GM12878 (cell line): ENCODE measurements at regions not wholly inside any gene's neighbourhood (a gene's known extent, or its start where the extent isn't known, plus 50 kb on each side); places are given as distances from the start of the nearest gene placed in this dataset.

Experiments
- ATAC-seq: fragments of 200-7000 bp; cut with Tn5 transposase; 3 replicates; pipeline ENCODE4 v1.9.1; 2020; ENCODE audit warnings: mild to moderate bottlenecking, moderate library complexity
- BruUV-seq: library from RNA; stranded (reverse); fragments of 400-500 nt; replicated peaks from 2 replicates; lab custom pipeline; 2021; lab: Mats Ljungman, UMichigan
- CTCF ChIA-PET: fragments of 300-600 bp; sonication (Branson Sonifier 250); formaldehyde crosslinking; extraction: SDS; loops from one replicate; lab custom pipeline; 2021; ENCODE audit warnings: inconsistent platforms; lab: Yijun Ruan, JAX
- POLR2A ChIA-PET: fragments of 350-600 bp; formaldehyde crosslinking; extraction: SDS; loops from one replicate; lab custom pipeline; 2021; ENCODE audit warnings: inconsistent platforms; lab: Charles Lee
- RAD21 ChIA-PET: fragments of 300-600 bp; sonication (Branson Sonifier 250); formaldehyde crosslinking; loops from one replicate; lab custom pipeline; 2023; ENCODE audit warnings: antibody characterized with exemption; ENCODE audit not compliant: unreplicated experiment; lab: Charles Lee
- SMC1A ChIA-PET: fragments of 300-600 bp; sonication (Branson Sonifier 250); formaldehyde crosslinking; loops from one replicate; lab custom pipeline; 2023; ENCODE audit not compliant: unreplicated experiment, uncharacterized antibody; lab: Charles Lee
- DNase-seq: peaks from one replicate; pipeline ENCODE4 v3.0.0-alpha.2; 2011; ENCODE audit warnings: low read depth, low spot score
- FAIRE-seq: peaks from 3 replicates; lab custom pipeline; 2011; peaks lifted over from hg19 to GRCh38; lab: Jason Lieb, UNC
- H2AFZ ChIP-seq: 2 replicates; pipeline ENCODE4 v1.6.0; 2011; ENCODE audit warnings: low read depth, low read length, control low read depth; ENCODE audit not compliant: control insufficient read depth
- H3K27ac ChIP-seq: 2 replicates; pipeline ENCODE4 v1.5.1; 2011; ENCODE audit warnings: control low read depth; ENCODE audit not compliant: control insufficient read depth, insufficient read depth
- H3K27me3 ChIP-seq, 2 experiments: replicated peaks in 1 of 2; 2 replicates each; pipeline versions ENCODE4 v1.6.0 to v1.6.1; 2011; ENCODE audit warnings: low read length in 1 of 2; ENCODE audit not compliant: control insufficient read depth in 2 of 2, insufficient read depth in 2 of 2
- H3K36me3 ChIP-seq, 2 experiments: 2 replicates each; pipeline ENCODE4 v1.5.1; 2011; ENCODE audit warnings: low read length in 1 of 2; ENCODE audit not compliant: control insufficient read depth in 2 of 2, insufficient read depth in 2 of 2
- H3K4me1 ChIP-seq: 2 replicates; pipeline ENCODE4 v1.6.1; 2011; ENCODE audit warnings: mild to moderate bottlenecking, low read length, moderate library complexity, mixed read lengths; ENCODE audit not compliant: control insufficient read depth, insufficient read depth
- H3K4me2 ChIP-seq: 2 replicates; pipeline ENCODE4 v1.6.0; 2011; ENCODE audit warnings: control low read depth; ENCODE audit not compliant: control insufficient read depth, insufficient read depth
- H3K4me3 ChIP-seq: fragments of 200-600 bp; sonication (generic); 2 replicates; pipeline ENCODE4 v1.5.1; 2016
- H3K79me2 ChIP-seq: 2 replicates; pipeline ENCODE4 v1.6.0; 2011; ENCODE audit warnings: low read length; ENCODE audit not compliant: control insufficient read depth, insufficient read depth
- H3K9ac ChIP-seq: 2 replicates; pipeline ENCODE4 v1.8.0; 2011; ENCODE audit warnings: low read length, control low read depth, mixed read lengths; ENCODE audit not compliant: control insufficient read depth, insufficient read depth
- H3K9me3 ChIP-seq: replicated peaks from 3 replicates; pipeline ENCODE4 v1.5.1; 2011; ENCODE audit warnings: mild to moderate bottlenecking, low read length; ENCODE audit not compliant: control insufficient read depth, insufficient read depth
- H4K20me1 ChIP-seq: 2 replicates; pipeline ENCODE4 v1.6.0; 2011; ENCODE audit not compliant: control insufficient read depth, insufficient read depth
- BCL11A ChIP-seq: IDR thresholded peaks from 2 replicates; pipeline ENCODE4 v1.6.1; 2011; ENCODE audit warnings: low read depth, low read length
- CREM ChIP-seq: IDR thresholded peaks from 2 replicates; pipeline ENCODE4 v1.6.1; 2014; ENCODE audit warnings: antibody characterized with exemption, low read depth
- EED ChIP-seq: sonication (generic); IDR thresholded peaks from 2 replicates; pipeline ENCODE4 v1.6.1; 2016; ENCODE audit warnings: antibody characterized with exemption, low read depth
- EP300 ChIP-seq, 2 experiments: fragments of 150-350 bp in 1 of 2; IDR thresholded peaks; 2 replicates each; pipeline ENCODE4 v1.6.1; 2011 to 2012; ENCODE audit warnings: low read depth in 2 of 2, low read length in 2 of 2, borderline replicate concordance in 1 of 2, improper control_type of control experiment in 1 of 2, inconsistent platforms in 1 of 2; ENCODE audit not compliant: control insufficient read depth in 1 of 2
- KAT2A ChIP-seq: conservative IDR thresholded peaks from 2 replicates; pipeline ENCODE4 v1.6.1; 2011; ENCODE audit warnings: low read depth, low read length; ENCODE audit not compliant: control insufficient read depth
- SMARCA5 ChIP-seq: fragments of 450-650 bp; IDR thresholded peaks from 2 replicates; pipeline ENCODE4 v1.6.1; 2017; ENCODE audit warnings: mild to moderate bottlenecking
- TCF3 ChIP-seq: IDR thresholded peaks from 2 replicates; pipeline ENCODE4 v1.6.1; 2012; ENCODE audit warnings: low read depth, mild to moderate bottlenecking, low read length, borderline replicate concordance; ENCODE audit not compliant: insufficient read depth
- WGBS: methylation state at CpG from one replicate; pipeline ENCODE4 v1.1.6; 2016; ENCODE audit warnings: low lambda C conversion rate; ENCODE audit not compliant: insufficient replicate concordance, insufficient coverage; ENCODE audit errors: missing lambda C conversion rate; 5-methylcytosine and 5-hydroxymethylcytosine counted together
- in situ Hi-C: fragments of 300-500 bp; cut with MboI; formaldehyde crosslinking; loops from 9 replicates; pipeline ENCODE4 v1.14.3; 2018; ENCODE audit warnings: mixed read lengths
- intact Hi-C: fragments of 100-400 bp; cut with micrococcal nuclease; formaldehyde crosslinking; loops from one replicate; pipeline ENCODE4 v1.14.2; 2022; ENCODE audit not compliant: unreplicated experiment
- TF ChIP-seq, protein P1 (sequence below): fragments of 450-650 bp; IDR thresholded peaks from 2 replicates; pipeline ENCODE4 v1.6.1; 2016; ENCODE audit warnings: mild to moderate bottlenecking
- TF ChIP-seq, protein P2 (sequence below): fragments of 150-350 bp; IDR thresholded peaks from 2 replicates; pipeline ENCODE4 v1.6.1; 2016; ENCODE audit warnings: low read depth, low read length

DNA sequence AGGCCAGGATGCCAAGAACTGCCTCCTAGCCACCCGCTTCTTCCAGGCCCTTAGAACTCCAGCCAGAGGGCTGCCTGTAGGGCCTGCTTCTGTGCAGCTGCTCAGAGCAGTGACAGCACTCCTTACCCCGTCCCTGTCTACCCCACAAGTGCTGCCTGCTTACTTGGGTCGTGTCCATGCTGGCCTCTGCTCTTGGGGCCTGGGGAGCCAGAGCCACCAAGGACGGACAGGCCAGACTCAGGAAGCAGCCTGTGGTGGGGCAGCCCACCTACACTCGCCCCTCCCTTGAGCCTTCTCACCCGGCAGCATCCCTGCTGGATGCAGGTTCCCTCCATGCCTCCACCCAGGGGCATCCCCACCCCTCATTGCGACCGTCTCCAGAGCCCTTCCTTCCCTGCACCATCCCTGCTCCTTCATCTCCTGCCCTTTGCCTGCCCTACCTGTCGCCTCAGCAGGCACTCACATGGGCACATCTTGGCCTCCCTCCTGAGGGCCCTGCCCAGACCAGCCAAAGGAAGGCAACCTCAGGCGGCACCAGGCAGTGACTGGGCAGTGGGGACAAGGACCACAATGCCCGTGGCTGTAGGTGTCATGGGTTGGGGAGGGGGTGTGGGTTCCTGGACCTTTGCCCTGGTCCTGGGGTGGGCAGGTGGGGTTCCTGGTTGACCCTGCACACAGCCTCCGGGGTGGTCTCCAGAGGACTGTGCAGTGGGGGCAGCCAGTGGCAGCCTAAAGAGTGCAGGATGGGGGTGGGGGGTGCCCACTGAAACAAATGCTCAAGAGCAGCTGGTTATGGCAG, 78.0 kb upstream of the TNS3 start:
- POLR2A ChIA-PET = interaction anchor here (0.6 kb wide), 1 partner anchor 258 kb away, joined by 4 read pairs; no protein-coding TSS in a partner anchor
- H3K9me3 ChIP-seq = no peaks in the 10 kb centered on the region
- intact Hi-C loops = no loop called here
- H3K36me3 ChIP-seq = no peaks in the 10 kb centered on the region
- H3K4me2 ChIP-seq = no peak overlapping the region
- SMC1A ChIA-PET = no interaction called here
- in situ Hi-C loops = no loop called here
- no peak overlapping the region for H3K27ac ChIP-seq
- RAD21 ChIA-PET = no interaction called here
- CTCF ChIA-PET = no interaction called here
- FAIRE-seq = no peak
- no peaks in the 10 kb centered on the region for H4K20me1 ChIP-seq
- H3K9ac ChIP-seq = no peak overlapping the region
- no TSS peak for BruUV-seq
- no peak overlapping the region for H3K4me3 ChIP-seq
- H3K27me3 ChIP-seq = no peaks in the 10 kb centered on the region
- ATAC-seq = no peak
- TF ChIP-seq BCL11A (no peak), KAT2A (no peak), EED (no peak), EP300 (IDR thresholded peaks at IDR 0.05; ENCODE audit: borderline replicate concordance in 1 of 2, control insufficient read depth in 1 of 2, low read depth in 2 of 2, low read length in 2 of 2) (no peak), TCF3 (no peak), CREM (no peak), SMARCA5 (no peak)
- TF ChIP-seq, protein P1, sequence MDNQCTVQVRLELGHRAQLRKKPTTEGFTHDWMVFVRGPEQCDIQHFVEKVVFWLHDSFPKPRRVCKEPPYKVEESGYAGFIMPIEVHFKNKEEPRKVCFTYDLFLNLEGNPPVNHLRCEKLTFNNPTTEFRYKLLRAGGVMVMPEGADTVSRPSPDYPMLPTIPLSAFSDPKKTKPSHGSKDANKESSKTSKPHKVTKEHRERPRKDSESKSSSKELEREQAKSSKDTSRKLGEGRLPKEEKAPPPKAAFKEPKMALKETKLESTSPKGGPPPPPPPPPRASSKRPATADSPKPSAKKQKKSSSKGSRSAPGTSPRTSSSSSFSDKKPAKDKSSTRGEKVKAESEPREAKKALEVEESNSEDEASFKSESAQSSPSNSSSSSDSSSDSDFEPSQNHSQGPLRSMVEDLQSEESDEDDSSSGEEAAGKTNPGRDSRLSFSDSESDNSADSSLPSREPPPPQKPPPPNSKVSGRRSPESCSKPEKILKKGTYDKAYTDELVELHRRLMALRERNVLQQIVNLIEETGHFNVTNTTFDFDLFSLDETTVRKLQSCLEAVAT = no peak
- TF ChIP-seq, protein P2, sequence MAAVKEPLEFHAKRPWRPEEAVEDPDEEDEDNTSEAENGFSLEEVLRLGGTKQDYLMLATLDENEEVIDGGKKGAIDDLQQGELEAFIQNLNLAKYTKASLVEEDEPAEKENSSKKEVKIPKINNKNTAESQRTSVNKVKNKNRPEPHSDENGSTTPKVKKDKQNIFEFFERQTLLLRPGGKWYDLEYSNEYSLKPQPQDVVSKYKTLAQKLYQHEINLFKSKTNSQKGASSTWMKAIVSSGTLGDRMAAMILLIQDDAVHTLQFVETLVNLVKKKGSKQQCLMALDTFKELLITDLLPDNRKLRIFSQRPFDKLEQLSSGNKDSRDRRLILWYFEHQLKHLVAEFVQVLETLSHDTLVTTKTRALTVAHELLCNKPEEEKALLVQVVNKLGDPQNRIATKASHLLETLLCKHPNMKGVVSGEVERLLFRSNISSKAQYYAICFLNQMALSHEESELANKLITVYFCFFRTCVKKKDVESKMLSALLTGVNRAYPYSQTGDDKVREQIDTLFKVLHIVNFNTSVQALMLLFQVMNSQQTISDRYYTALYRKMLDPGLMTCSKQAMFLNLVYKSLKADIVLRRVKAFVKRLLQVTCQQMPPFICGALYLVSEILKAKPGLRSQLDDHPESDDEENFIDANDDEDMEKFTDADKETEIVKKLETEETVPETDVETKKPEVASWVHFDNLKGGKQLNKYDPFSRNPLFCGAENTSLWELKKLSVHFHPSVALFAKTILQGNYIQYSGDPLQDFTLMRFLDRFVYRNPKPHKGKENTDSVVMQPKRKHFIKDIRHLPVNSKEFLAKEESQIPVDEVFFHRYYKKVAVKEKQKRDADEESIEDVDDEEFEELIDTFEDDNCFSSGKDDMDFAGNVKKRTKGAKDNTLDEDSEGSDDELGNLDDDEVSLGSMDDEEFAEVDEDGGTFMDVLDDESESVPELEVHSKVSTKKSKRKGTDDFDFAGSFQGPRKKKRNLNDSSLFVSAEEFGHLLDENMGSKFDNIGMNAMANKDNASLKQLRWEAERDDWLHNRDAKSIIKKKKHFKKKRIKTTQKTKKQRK = no peak
- 61% methylated on average over 12 of the region's 12 CpGs for WGBS
- no peak overlapping the region for H2AFZ ChIP-seq
- peaks cover 12% of the 10 kb centered on the region for H3K4me1 ChIP-seq
- no peak for DNase-seq
- no peaks in the 10 kb centered on the region for H3K79me2 ChIP-seq
